K562 (cell line): ENCODE measurements at regions not wholly inside any gene's neighbourhood (a gene's known extent, or its start where the extent isn't known, plus 50 kb on each side); places are given as distances from the start of the nearest gene placed in this dataset.

Experiments
- ATAC-seq: fragments of 200-7000 bp; cut with Tn5 transposase; 3 replicates; pipeline ENCODE4 v1.9.1; 2020; ENCODE audit warnings: moderate library complexity
- BruUV-seq: library from RNA; stranded (reverse); fragments of 400-500 nt; replicated peaks from 2 replicates; lab custom pipeline; 2021; lab: Mats Ljungman, UMichigan
- CTCF ChIA-PET: fragments of 300-600 bp; formaldehyde crosslinking; extraction: SDS; loops from one replicate; lab custom pipeline; 2021; ENCODE audit warnings: low intra/inter-chr PET ratio; lab: Yijun Ruan, JAX
- POLR2A ChIA-PET: fragments of 300-600, 350-650 bp; sonication (Branson Sonifier 250); formaldehyde crosslinking; extraction: SDS; loops from one replicate; lab custom pipeline; 2021; ENCODE audit warnings: antibody characterized with exemption, inconsistent platforms; lab: Yijun Ruan, JAX
- DNase-seq, 4 experiments: peaks; one replicate each; pipeline versions ENCODE4 v3.0.0 to v3.0.0-alpha.2; 2011 to 2018; ENCODE audit warnings: low spot score in 3 of 4, mixed read lengths in 3 of 4; ENCODE audit errors: extremely low read depth in 1 of 4
- FAIRE-seq: peaks from 2 replicates; lab custom pipeline; 2011; peaks lifted over from hg19 to GRCh38; lab: Jason Lieb, UNC
- H2AFZ ChIP-seq: 2 replicates; pipeline ENCODE4 v1.6.0; 2011; ENCODE audit warnings: low read depth, low read length, control low read depth, inconsistent platforms
- H3K27ac ChIP-seq: fragments of 200-600 bp; 3 replicates; pipeline ENCODE4 v1.8.0; 2011; ENCODE audit warnings: low read depth, mild to moderate bottlenecking, control low read depth, inconsistent platforms, low read length, moderate library complexity, mixed read lengths; ENCODE audit errors: extremely low read depth
- H3K27me3 ChIP-seq, 2 experiments: fragments of 300-600 bp in 1 of 2; 2 replicates in 1 of 2; 3 replicates in 1 of 2; pipeline versions ENCODE4 v1.6.0 to v1.8.0; 2011; ENCODE audit warnings: inconsistent platforms in 2 of 2, low read length in 2 of 2, mild to moderate bottlenecking in 1 of 2, mixed read lengths in 1 of 2, moderate library complexity in 1 of 2; ENCODE audit not compliant: control insufficient read depth in 2 of 2, insufficient read depth in 2 of 2
- H3K36me3 ChIP-seq: fragments of 300-600 bp; 3 replicates; pipeline ENCODE4 v1.8.0; 2011; ENCODE audit warnings: mild to moderate bottlenecking, low read length, inconsistent platforms; ENCODE audit not compliant: control insufficient read depth, insufficient read depth
- H3K4me1 ChIP-seq, 2 experiments: fragments of 200-600 bp in 1 of 2; replicated peaks in 1 of 2; 2 replicates in 1 of 2; 3 replicates in 1 of 2; pipeline versions ENCODE4 v1.5.1 to v1.8.0; 2011; ENCODE audit warnings: inconsistent platforms in 2 of 2, low read length in 2 of 2, mild to moderate bottlenecking in 1 of 2, mixed read lengths in 1 of 2, moderate library complexity in 1 of 2; ENCODE audit not compliant: control insufficient read depth in 2 of 2, insufficient read depth in 2 of 2
- H3K4me2 ChIP-seq: 2 replicates; pipeline ENCODE4 v1.6.1; 2011; ENCODE audit warnings: low read length, control low read depth, inconsistent platforms, mixed read lengths; ENCODE audit not compliant: insufficient read depth
- H3K4me3 ChIP-seq: fragments of 200-600 bp; sonication (generic), shearing (Covaris generic); 2 replicates; pipeline ENCODE4 v1.5.1; 2016; ENCODE audit warnings: control low read depth, inconsistent platforms
- H3K79me2 ChIP-seq: fragments of 200-600 bp; 3 replicates; pipeline ENCODE4 v1.8.0; 2011; ENCODE audit warnings: low read length, inconsistent platforms; ENCODE audit not compliant: control insufficient read depth, insufficient read depth
- H3K9ac ChIP-seq, 2 experiments: 2 replicates each; pipeline versions ENCODE4 v1.6.0 to v1.6.1; 2011; ENCODE audit warnings: low read depth in 2 of 2, low read length in 2 of 2, control low read depth in 1 of 2, inconsistent platforms in 1 of 2, mild to moderate bottlenecking in 1 of 2, mixed read lengths in 1 of 2; ENCODE audit not compliant: insufficient read depth in 1 of 2
- H3K9me1 ChIP-seq: one replicate; pipeline ENCODE4 v1.6.0; 2011; ENCODE audit warnings: inconsistent platforms, mild to moderate bottlenecking, low read length, moderate library complexity; ENCODE audit not compliant: control insufficient read depth, insufficient read depth
- H3K9me3 ChIP-seq: replicated peaks from 2 replicates; pipeline ENCODE4 v1.5.1; 2011; ENCODE audit warnings: low read depth, low read length, inconsistent platforms; ENCODE audit not compliant: control insufficient read depth, insufficient read depth
- H4K20me1 ChIP-seq: replicated peaks from 2 replicates; pipeline ENCODE4 v1.6.1; 2011; ENCODE audit warnings: low read length, inconsistent platforms, mixed read lengths; ENCODE audit not compliant: control insufficient read depth, insufficient read depth
- E2F3 ChIP-seq: fragments of 250-450 bp; sonication (Bioruptor Pico); IDR thresholded peaks from 2 replicates; pipeline ENCODE4 v1.4.0; 2020; ENCODE audit warnings: mild to moderate bottlenecking
- ETV5 ChIP-seq: sonication (generic); formaldehyde crosslinking; IDR thresholded peaks from 2 replicates; pipeline ENCODE4 v1.4.0; 2020; ENCODE audit warnings: low read depth, mild to moderate bottlenecking, missing genetic modification reagents
- GATAD2A ChIP-seq: fragments of 450-650 bp; IDR thresholded peaks from 2 replicates; pipeline ENCODE4 v1.6.1; 2017
- HCFC1 ChIP-seq: IDR thresholded peaks from 2 replicates; pipeline ENCODE4 v1.6.1; 2012; ENCODE audit warnings: low read depth, low read length, improper control_type of control experiment
- JUN ChIP-seq, 2 experiments: sonication (generic) in 1 of 2; formaldehyde crosslinking in 1 of 2; IDR thresholded peaks; 2 replicates each; pipeline versions ENCODE4 v1.6.1 to v1.8.0; 2012 to 2022; ENCODE audit warnings: borderline replicate concordance in 2 of 2, mild to moderate bottlenecking in 2 of 2, improper control_type of control experiment in 1 of 2, low read depth in 1 of 2, low read length in 1 of 2, missing genetic modification reagents in 1 of 2
- MCM7 ChIP-seq, 2 experiments: fragments of 450-650 bp; IDR thresholded peaks; 2 replicates each; pipeline ENCODE4 v1.6.1; 2016 to 2018
- PHTF2 ChIP-seq: fragments of 250-450 bp; sonication (Bioruptor Pico); IDR thresholded peaks from 2 replicates; pipeline ENCODE4 v1.5.0; 2021; ENCODE audit warnings: mild to moderate bottlenecking
- PRMT5 ChIP-seq: sonication (generic); formaldehyde crosslinking; IDR thresholded peaks from 2 replicates; pipeline ENCODE4 v1.5.0; 2020; ENCODE audit warnings: missing genetic modification reagents
- SIN3A ChIP-seq, 2 experiments: fragments of 150-350 bp in 1 of 2; IDR thresholded peaks; 2 replicates each; pipeline ENCODE4 v1.6.1; 2011 to 2016; ENCODE audit warnings: borderline replicate concordance in 2 of 2, low read depth in 2 of 2, low read length in 2 of 2, mild to moderate bottlenecking in 2 of 2, moderate library complexity in 2 of 2; ENCODE audit not compliant: control insufficient read depth in 1 of 2
- ZNF184 ChIP-seq: sonication (generic); formaldehyde crosslinking; IDR thresholded peaks from 2 replicates; pipeline ENCODE4 v1.5.0; 2020; ENCODE audit warnings: missing genetic modification reagents
- WGBS: fragments of 100-300 bp; shearing (Covaris generic); methylation state at CpG from one replicate; pipeline ENCODE4 v1.1.6; 2016; ENCODE audit warnings: low coverage, mixed read lengths; ENCODE audit not compliant: insufficient coverage; ENCODE audit errors: missing lambda C conversion rate; 5-methylcytosine and 5-hydroxymethylcytosine counted together
- in situ Hi-C: fragments of 300-500 bp; cut with MboI; formaldehyde crosslinking; loops from 4 replicates; pipeline ENCODE4 v1.15.0; 2018; ENCODE audit warnings: inconsistent platforms, mixed read lengths
- intact Hi-C: fragments of 100-400 bp; cut with micrococcal nuclease; formaldehyde crosslinking; loops from 2 replicates; pipeline ENCODE4 v1.14.2; 2022
- TF ChIP-seq, protein P1 (sequence below), 2 experiments: fragments of 450-650 bp; formaldehyde crosslinking in 1 of 2; IDR thresholded peaks; 2 replicates each; pipeline versions ENCODE4 v1.4.0 to v1.6.1; 2014 to 2020; ENCODE audit warnings: mild to moderate bottlenecking in 2 of 2, borderline replicate concordance in 1 of 2, low read depth in 1 of 2

DNA sequence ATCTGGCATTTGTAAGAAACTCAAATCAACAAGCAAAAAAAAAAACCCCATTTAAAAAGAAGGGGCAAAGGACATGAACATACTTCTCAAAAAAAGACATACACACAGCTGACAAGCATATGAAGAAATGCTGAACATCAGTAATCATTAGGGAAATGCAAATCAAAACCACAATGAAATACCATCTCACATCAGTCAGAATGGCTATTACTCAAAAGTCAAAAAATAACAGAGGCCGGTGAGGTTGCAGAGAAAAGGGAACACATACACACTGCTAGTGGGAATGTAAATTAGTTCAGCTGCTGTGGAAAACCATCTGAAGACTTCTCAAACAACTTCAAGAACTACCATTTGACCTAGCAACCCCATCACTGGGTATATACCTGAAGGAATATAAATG lies 199.4 kb upstream of the THBS1 start:
- FAIRE-seq (no peak), DNase-seq (no peak), ATAC-seq (no peak)
- no peak overlapping the region for H2AFZ ChIP-seq
- in situ Hi-C loops, result no loop called here
- no peak overlapping the region for H3K4me3 ChIP-seq
- peaks cover 0 to 7% of the 10 kb centered on the region in 2 experiments; a peak in 1 of 5 replicates for H3K27me3 ChIP-seq
- H4K20me1 ChIP-seq, result no peaks in the 10 kb centered on the region; the same call in 1 of the 2 replicates
- WGBS, result 8% methylated on average over 1 of the region's 1 CpG
- CTCF ChIA-PET, result no interaction called here
- H3K4me2 ChIP-seq, result no peak overlapping the region
- no peaks in the 10 kb centered on the region for H3K9me3 ChIP-seq
- H3K9ac ChIP-seq, result no peak overlapping the region
- H3K36me3 ChIP-seq, result no peaks in the 10 kb centered on the region
- intact Hi-C loops, result no loop called here
- H3K9me1 ChIP-seq, result no peaks in the 10 kb centered on the region
- POLR2A ChIA-PET, result no interaction called here
- no peak for TF ChIP-seq ETV5 (CRISPR knock-in tag)
- TF ChIP-seq MCM7 (IDR thresholded peaks at IDR 0.05), result no peak
- no peak for TF ChIP-seq PRMT5 (CRISPR knock-in tag)
- TF ChIP-seq PHTF2 (CRISPR knock-in tag), result no peak
- TF ChIP-seq SIN3A (IDR thresholded peaks at IDR 0.05; ENCODE audit: borderline replicate concordance in 2 of 2, control insufficient read depth in 1 of 2, low read depth in 2 of 2, low read length in 2 of 2), result no peak
- no peak for TF ChIP-seq E2F3
- no peak for TF ChIP-seq JUN (IDR thresholded peaks at IDR 0.05; ENCODE audit: borderline replicate concordance, low read depth, low read length)
- no peak for TF ChIP-seq JUN (CRISPR knock-in tag; IDR thresholded peaks at IDR 0.05; ENCODE audit: borderline replicate concordance)
- no peak for TF ChIP-seq ZNF184 (CRISPR knock-in tag)
- no peak for TF ChIP-seq GATAD2A
- TF ChIP-seq, protein P1, sequence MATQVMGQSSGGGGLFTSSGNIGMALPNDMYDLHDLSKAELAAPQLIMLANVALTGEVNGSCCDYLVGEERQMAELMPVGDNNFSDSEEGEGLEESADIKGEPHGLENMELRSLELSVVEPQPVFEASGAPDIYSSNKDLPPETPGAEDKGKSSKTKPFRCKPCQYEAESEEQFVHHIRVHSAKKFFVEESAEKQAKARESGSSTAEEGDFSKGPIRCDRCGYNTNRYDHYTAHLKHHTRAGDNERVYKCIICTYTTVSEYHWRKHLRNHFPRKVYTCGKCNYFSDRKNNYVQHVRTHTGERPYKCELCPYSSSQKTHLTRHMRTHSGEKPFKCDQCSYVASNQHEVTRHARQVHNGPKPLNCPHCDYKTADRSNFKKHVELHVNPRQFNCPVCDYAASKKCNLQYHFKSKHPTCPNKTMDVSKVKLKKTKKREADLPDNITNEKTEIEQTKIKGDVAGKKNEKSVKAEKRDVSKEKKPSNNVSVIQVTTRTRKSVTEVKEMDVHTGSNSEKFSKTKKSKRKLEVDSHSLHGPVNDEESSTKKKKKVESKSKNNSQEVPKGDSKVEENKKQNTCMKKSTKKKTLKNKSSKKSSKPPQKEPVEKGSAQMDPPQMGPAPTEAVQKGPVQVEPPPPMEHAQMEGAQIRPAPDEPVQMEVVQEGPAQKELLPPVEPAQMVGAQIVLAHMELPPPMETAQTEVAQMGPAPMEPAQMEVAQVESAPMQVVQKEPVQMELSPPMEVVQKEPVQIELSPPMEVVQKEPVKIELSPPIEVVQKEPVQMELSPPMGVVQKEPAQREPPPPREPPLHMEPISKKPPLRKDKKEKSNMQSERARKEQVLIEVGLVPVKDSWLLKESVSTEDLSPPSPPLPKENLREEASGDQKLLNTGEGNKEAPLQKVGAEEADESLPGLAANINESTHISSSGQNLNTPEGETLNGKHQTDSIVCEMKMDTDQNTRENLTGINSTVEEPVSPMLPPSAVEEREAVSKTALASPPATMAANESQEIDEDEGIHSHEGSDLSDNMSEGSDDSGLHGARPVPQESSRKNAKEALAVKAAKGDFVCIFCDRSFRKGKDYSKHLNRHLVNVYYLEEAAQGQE (IDR thresholded peaks at IDR 0.05; ENCODE audit: borderline replicate concordance), result no peak
- TF ChIP-seq, protein P1 (CRISPR knock-in tag; IDR thresholded peaks at IDR 0.05; ENCODE audit: low read depth), result no peak
- TF ChIP-seq HCFC1, result no peak
- H3K27ac ChIP-seq, result no peak overlapping the region
- no peaks in the 10 kb centered on the region for H3K4me1 ChIP-seq
- no TSS peak for BruUV-seq
- no peaks in the 10 kb centered on the region for H3K79me2 ChIP-seq
